Suprapubic skin (tissue), 4 donors: ENCODE measurements at regions not wholly inside any gene's neighbourhood (a gene's known extent, or its start where the extent isn't known, plus 50 kb on each side); places are given as distances from the start of the nearest gene placed in this dataset.

Experiments used
- DNase-seq, 2 donors: peaks; one replicate each; pipeline ENCODE4 v3.0.0-alpha.2; 2019; ENCODE audit warnings: low spot score in 2 of 2
- H3K27ac ChIP-seq: fragments of 200-600 bp; sonication (generic); one replicate; pipeline ENCODE4 v1.5.1; 2019
- H3K27me3 ChIP-seq: fragments of 200-600 bp; sonication (generic); one replicate; pipeline ENCODE4 v1.5.1; 2019
- H3K36me3 ChIP-seq: fragments of 200-600 bp; sonication (generic); one replicate; pipeline ENCODE4 v1.5.1; 2019
- H3K4me1 ChIP-seq: fragments of 200-600 bp; sonication (generic); one replicate; pipeline ENCODE4 v1.5.1; 2019
- H3K4me3 ChIP-seq: fragments of 200-600 bp; sonication (generic); one replicate; pipeline ENCODE4 v1.5.1; 2019; ENCODE audit warnings: mild to moderate bottlenecking
- H3K9me3 ChIP-seq: fragments of 200-600 bp; sonication (generic); one replicate; pipeline ENCODE4 v1.5.1; 2019
- EP300 ChIP-seq: sonication (generic); formaldehyde crosslinking; IDR thresholded peaks from one replicate; pipeline ENCODE4 v1.6.1; 2017; ENCODE audit warnings: antibody characterized with exemption
- POLR2A ChIP-seq, 2 donors: fragments of 450-650 bp; IDR thresholded peaks; one replicate each; pipeline ENCODE4 v1.6.1; 2017; ENCODE audit warnings: antibody characterized with exemption in 2 of 2, mild to moderate bottlenecking in 2 of 2, moderate library complexity in 2 of 2
- POLR2AphosphoS5 ChIP-seq, 3 donors: sonication (generic); formaldehyde crosslinking; IDR thresholded peaks; one replicate each; pipeline ENCODE4 v1.6.1; 2017; ENCODE audit warnings: antibody characterized with exemption in 3 of 3
- WGBS: methylation state at CpG from one replicate; pipeline ENCODE4 v1.1.5; 2018; 5-methylcytosine and 5-hydroxymethylcytosine counted together
- TF ChIP-seq, protein P1 (sequence below), 2 donors: fragments of 200-600 bp in 1 of 2; fragments of 450-650 bp in 1 of 2; sonication (generic) in 1 of 2; IDR thresholded peaks; one replicate each; pipeline ENCODE4 v1.5.1; 2016 to 2019; ENCODE audit warnings: antibody characterized with exemption in 2 of 2, mild to moderate bottlenecking in 1 of 2, moderate library complexity in 1 of 2

DNA sequence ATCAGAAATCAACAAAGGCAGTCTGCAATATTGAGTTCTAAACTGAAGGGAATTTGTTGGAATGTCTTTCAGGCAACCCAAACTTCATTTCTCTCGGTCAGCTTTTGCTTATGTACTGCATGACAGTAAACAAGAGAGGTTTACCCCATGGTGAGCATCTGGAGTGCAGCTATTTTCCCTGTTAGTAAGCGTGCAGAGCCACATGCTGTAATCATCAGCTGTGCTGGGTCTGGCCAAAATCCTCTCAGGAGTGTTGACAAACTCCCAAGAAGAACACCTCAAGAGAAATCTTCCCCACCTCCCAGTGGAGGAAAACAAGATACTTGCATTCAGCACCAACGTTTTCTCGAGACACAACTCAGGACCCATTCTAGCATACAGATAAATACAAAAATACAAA, 83.6 kb upstream of the ADAMTSL1 start:
- Histone ChIP-seq H3K9me3 (no peaks in the 10 kb centered on the region), H3K27me3 (no peaks in the 10 kb centered on the region), H3K4me3 (no peak overlapping the region), H3K27ac (no peak overlapping the region), H3K4me1 (peaks cover 19% of the 10 kb centered on the region), H3K36me3 (no peaks in the 10 kb centered on the region)
- 57% methylated on average over 4 of the region's 4 CpGs for WGBS
- no peak for DNase-seq
- TF ChIP-seq EP300: no peak
- TF ChIP-seq, protein P1, sequence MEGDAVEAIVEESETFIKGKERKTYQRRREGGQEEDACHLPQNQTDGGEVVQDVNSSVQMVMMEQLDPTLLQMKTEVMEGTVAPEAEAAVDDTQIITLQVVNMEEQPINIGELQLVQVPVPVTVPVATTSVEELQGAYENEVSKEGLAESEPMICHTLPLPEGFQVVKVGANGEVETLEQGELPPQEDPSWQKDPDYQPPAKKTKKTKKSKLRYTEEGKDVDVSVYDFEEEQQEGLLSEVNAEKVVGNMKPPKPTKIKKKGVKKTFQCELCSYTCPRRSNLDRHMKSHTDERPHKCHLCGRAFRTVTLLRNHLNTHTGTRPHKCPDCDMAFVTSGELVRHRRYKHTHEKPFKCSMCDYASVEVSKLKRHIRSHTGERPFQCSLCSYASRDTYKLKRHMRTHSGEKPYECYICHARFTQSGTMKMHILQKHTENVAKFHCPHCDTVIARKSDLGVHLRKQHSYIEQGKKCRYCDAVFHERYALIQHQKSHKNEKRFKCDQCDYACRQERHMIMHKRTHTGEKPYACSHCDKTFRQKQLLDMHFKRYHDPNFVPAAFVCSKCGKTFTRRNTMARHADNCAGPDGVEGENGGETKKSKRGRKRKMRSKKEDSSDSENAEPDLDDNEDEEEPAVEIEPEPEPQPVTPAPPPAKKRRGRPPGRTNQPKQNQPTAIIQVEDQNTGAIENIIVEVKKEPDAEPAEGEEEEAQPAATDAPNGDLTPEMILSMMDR (IDR thresholded peaks at IDR 0.05): no peak
- TF ChIP-seq POLR2AphosphoS5 (IDR thresholded peaks at IDR 0.05): no peak
- no peak for TF ChIP-seq POLR2A (IDR thresholded peaks at IDR 0.05)

DNA sequence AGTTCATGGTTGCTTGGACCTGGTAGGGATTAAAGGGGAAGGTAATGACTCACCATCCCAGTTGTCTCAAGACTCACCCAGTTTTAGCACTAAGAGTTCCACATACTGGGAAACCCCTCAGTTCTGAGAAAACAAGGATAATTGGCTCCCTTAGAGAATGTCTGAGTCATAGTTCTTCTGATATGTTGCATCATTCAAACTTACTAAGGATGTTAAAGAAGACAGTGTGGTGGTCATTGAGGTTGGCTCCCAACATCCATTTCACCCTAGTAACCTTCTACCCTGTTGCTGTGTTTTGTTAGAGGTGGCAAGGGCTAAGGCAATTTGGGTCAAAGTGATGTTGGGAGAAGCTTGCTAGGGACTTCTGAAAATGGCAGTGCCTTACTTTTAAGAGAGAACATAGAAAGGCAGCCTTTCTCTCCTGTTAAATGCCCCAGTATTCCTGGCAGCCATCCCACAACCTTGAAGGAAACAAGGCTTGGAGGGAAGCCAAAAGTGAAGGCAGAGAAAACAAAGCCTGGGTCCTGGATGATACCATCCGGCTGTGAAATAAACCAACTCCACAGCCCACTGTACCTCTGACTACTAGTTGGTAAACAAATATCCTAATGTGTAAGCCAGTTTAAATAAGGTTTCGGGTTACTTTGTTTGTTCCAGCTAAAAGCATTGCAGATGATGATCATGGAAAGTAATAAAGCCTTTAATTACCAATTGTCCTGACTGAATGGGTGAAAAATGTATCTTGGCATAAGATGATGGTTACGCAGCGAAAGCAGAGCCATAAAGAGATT, 80.4 kb upstream of the ADAMTSL1 start:
- no peaks in the 10 kb centered on the region for H3K27me3 ChIP-seq
- 50% methylated on average over 4 of the region's 4 CpGs for WGBS
- peaks cover 19% of the 10 kb centered on the region for H3K4me1 ChIP-seq
- H3K36me3 ChIP-seq: no peaks in the 10 kb centered on the region
- TF ChIP-seq POLR2AphosphoS5 (IDR thresholded peaks at IDR 0.05) (peak in 2 of 3 donors; percentile 54 to 58), POLR2A (IDR thresholded peaks at IDR 0.05) (no peak)
- H3K9me3 ChIP-seq: no peaks in the 10 kb centered on the region
- peak overlapping the region; percentile 87 for H3K27ac ChIP-seq
- H3K4me3 ChIP-seq: no peak overlapping the region
- peak in 1 of 2 donors; percentile 62 for DNase-seq

DNA sequence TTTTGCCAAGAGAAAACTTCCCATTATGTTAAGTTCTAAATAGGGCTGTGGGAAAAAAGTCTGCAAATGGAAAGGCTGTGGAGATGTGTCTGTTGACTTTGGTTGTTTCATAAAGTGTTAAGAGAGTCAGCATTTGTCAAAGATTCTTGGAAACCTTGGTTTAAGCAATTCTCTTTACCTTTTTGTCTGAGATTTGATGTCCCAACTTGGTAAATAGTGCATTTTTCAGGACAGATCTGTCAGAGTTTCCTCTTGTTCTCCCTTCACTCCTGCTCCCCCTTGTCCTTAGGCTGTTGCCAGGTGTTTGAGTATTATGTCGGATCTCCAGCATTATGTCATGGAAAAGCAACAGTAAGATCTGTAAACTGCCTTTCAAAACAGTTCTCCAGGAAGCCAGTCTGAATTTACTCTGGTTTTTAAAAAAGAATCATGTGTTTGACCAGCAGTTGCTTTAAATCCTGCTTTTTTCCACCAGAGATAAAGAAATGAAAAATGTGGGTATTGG, 79.1 kb upstream of the ADAMTSL1 start:
- Histone ChIP-seq H3K9me3 (no peaks in the 10 kb centered on the region), H3K36me3 (no peaks in the 10 kb centered on the region), H3K4me3 (no peak overlapping the region), H3K27ac (no peak overlapping the region), H3K4me1 (peaks cover 19% of the 10 kb centered on the region), H3K27me3 (no peaks in the 10 kb centered on the region)
- TF ChIP-seq POLR2A (IDR thresholded peaks at IDR 0.05) (no peak), EP300 (no peak), POLR2AphosphoS5 (IDR thresholded peaks at IDR 0.05) (no peak)
- TF ChIP-seq, protein P1 (IDR thresholded peaks at IDR 0.05): no peak
- DNase-seq: no peak
- 33% methylated on average over 1 of the region's 1 CpG for WGBS

DNA sequence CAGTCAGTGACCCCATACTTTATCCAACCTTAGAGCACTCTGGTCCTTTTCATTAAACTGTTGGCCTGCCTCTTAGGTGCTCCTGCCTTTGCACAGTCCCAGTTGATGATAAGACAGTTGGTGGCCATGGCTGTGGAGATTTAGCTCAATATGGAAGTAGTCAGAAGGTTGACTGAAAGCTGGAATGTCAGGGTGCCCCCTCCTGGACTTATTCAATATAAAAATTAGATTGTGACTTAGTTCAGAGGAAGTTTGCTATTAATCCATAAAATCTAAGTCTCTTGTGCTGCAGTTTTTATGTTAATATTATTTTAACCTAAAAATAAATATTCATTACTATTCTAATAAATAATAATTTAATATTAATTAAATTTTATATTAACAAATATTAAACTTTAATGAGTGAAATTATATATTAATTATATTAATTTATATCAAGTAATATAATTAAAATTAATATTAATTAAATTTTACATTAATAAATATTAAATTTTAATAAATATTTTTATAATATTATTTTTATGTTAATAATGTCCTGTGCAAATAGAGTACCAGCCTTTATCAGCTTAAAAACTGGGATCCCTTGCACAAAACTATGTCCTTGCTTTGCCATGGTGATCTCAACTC, 77.7 kb upstream of the ADAMTSL1 start:
- TF ChIP-seq EP300 (no peak), POLR2AphosphoS5 (IDR thresholded peaks at IDR 0.05) (no peak), POLR2A (IDR thresholded peaks at IDR 0.05) (no peak)
- TF ChIP-seq, protein P1 (IDR thresholded peaks at IDR 0.05): no peak

DNA sequence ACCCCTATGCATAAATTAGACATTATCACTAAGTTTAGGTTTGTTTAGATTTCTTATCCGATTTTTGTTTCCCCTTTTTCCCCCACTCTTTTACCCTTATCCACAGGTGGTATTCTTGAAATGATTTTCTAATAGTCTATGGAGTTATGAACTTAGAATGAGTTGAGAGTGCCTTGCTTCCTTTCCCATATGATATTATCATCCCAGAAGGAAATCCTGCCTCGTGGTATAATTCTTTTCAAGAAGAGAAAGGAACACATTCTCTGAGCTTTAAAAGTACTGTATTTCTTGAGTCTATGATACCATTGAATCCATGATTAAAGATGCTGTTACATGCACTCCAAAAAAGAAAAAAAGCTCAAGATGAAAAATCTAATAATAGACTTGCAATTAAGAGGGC, 76.9 kb upstream of the ADAMTSL1 start:
- TF ChIP-seq, protein P1 (IDR thresholded peaks at IDR 0.05): no peak
- TF ChIP-seq POLR2AphosphoS5 (IDR thresholded peaks at IDR 0.05) (no peak), POLR2A (IDR thresholded peaks at IDR 0.05) (no peak), EP300 (no peak)
- no peaks in the 10 kb centered on the region for H3K36me3 ChIP-seq
- no peak for DNase-seq
- no peaks in the 10 kb centered on the region for H3K9me3 ChIP-seq
- peaks cover 19% of the 10 kb centered on the region for H3K4me1 ChIP-seq
- no peaks in the 10 kb centered on the region for H3K27me3 ChIP-seq
- no peak overlapping the region for H3K27ac ChIP-seq
- 63% methylated on average over 2 of the region's 2 CpGs for WGBS
- H3K4me3 ChIP-seq: no peak overlapping the region

More for the DNA sequence above, 77.7 kb upstream of the ADAMTSL1 start:
- Histone ChIP-seq H3K36me3 (no peaks in the 10 kb centered on the region), H3K9me3 (no peaks in the 10 kb centered on the region), H3K27me3 (no peaks in the 10 kb centered on the region), H3K27ac (no peak overlapping the region), H3K4me1 (peaks cover 19% of the 10 kb centered on the region), H3K4me3 (no peak overlapping the region)
- no peak for DNase-seq
